ENCODE measurements at regions not wholly inside any gene's neighbourhood (a gene's known extent, or its start where the extent isn't known, plus 50 kb on each side); places are given as distances from the start of the nearest gene placed in this dataset.

- no peaks in the 10 kb centered on the region for H3K27me3 ChIP-seq
- H3K4me1 ChIP-seq (ENCODE audit: low read depth) = no peaks in the 10 kb centered on the region
- H3K9me3 ChIP-seq (ENCODE audit: low read depth) = no peaks in the 10 kb centered on the region
- H3K4me3 ChIP-seq = no peak overlapping the region
- no peaks in the 10 kb centered on the region for H3K36me3 ChIP-seq
- no peak for DNase-seq (ENCODE audit: low read depth in 1 of 2, low spot score in 1 of 2)
- TF ChIP-seq CTCF (IDR thresholded peaks at IDR 0.05; ENCODE audit: low read depth, low read length) = no peak
- H3K27ac ChIP-seq = no peak overlapping the region
Measured at GRCh38 chr9:117548556-117548955, 133.7 kb upstream of the ASTN2 start.

GRCh38 chr9:117547904-117548303 lies 133.0 kb upstream of the ASTN2 start:
- Histone ChIP-seq H3K9me3 (ENCODE audit: low read depth) (no peaks in the 10 kb centered on the region), H3K4me1 (ENCODE audit: low read depth) (no peaks in the 10 kb centered on the region), H3K4me3 (no peak overlapping the region), H3K27ac (no peak overlapping the region), H3K27me3 (no peaks in the 10 kb centered on the region), H3K36me3 (no peaks in the 10 kb centered on the region)
- TF ChIP-seq CTCF (IDR thresholded peaks at IDR 0.05; ENCODE audit: low read depth, low read length) = no peak
- no peak for DNase-seq (ENCODE audit: low read depth in 1 of 2, low spot score in 1 of 2)

- Histone ChIP-seq H3K4me3 (no peak overlapping the region), H3K27ac (no peak overlapping the region), H3K36me3 (no peaks in the 10 kb centered on the region), H3K4me1 (ENCODE audit: low read depth) (no peaks in the 10 kb centered on the region), H3K27me3 (no peaks in the 10 kb centered on the region), H3K9me3 (ENCODE audit: low read depth) (no peaks in the 10 kb centered on the region)
- no peak for TF ChIP-seq CTCF (IDR thresholded peaks at IDR 0.05; ENCODE audit: low read depth, low read length)
- DNase-seq (ENCODE audit: low read depth in 1 of 2, low spot score in 1 of 2) = no peak
Measured at GRCh38 chr9:117546894-117547678, 132.2 kb upstream of the ASTN2 start.

- H3K27ac ChIP-seq = no peak overlapping the region
- TF ChIP-seq CTCF (IDR thresholded peaks at IDR 0.05; ENCODE audit: low read depth, low read length) = no peak
- no peaks in the 10 kb centered on the region for H3K4me1 ChIP-seq (ENCODE audit: low read depth)
- H3K27me3 ChIP-seq = no peaks in the 10 kb centered on the region
- no peaks in the 10 kb centered on the region for H3K36me3 ChIP-seq
- no peaks in the 10 kb centered on the region for H3K9me3 ChIP-seq (ENCODE audit: low read depth)
- no peak for DNase-seq (ENCODE audit: low read depth in 1 of 2, low spot score in 1 of 2)
- H3K4me3 ChIP-seq = no peak overlapping the region
Measured at GRCh38 chr9:117545846-117546245, 131.0 kb upstream of the ASTN2 start.

- Histone ChIP-seq H3K27me3 (no peaks in the 10 kb centered on the region), H3K9me3 (ENCODE audit: low read depth) (no peaks in the 10 kb centered on the region), H3K36me3 (no peaks in the 10 kb centered on the region), H3K4me3 (no peak overlapping the region), H3K4me1 (ENCODE audit: low read depth) (no peaks in the 10 kb centered on the region), H3K27ac (no peak overlapping the region)
- TF ChIP-seq CTCF (IDR thresholded peaks at IDR 0.05; ENCODE audit: low read depth, low read length) = no peak
- DNase-seq (ENCODE audit: low read depth in 1 of 2, low spot score in 1 of 2) = no peak
Measured at GRCh38 chr9:117543089-117543488, 128.2 kb upstream of the ASTN2 start.

Measured in cardiac muscle cell (in vitro differentiated cells and primary cell).